C4-2B (cell line): ENCODE measurements at regions not wholly inside any gene's neighbourhood (a gene's known extent, or its start where the extent isn't known, plus 50 kb on each side); places are given as distances from the start of the nearest gene placed in this dataset.
"Not testable (repeated sequence)": the region's sequence is repeated elsewhere in the genome, so short reads cannot be mapped to it uniquely, and the experiment has no call there.

ENCODE experiments used
- H3K27ac ChIP-seq: fragments of 450-650 bp; 2 replicates; pipeline ENCODE4 v1.5.1; 2017
- ZFX ChIP-seq: fragments of 450-650 bp; IDR thresholded peaks from 2 replicates; pipeline ENCODE4 v1.6.1; 2017
- TF ChIP-seq, protein P1 (sequence below): fragments of 450-650 bp; conservative IDR thresholded peaks from 2 replicates; pipeline ENCODE4 v1.5.1; 2017; ENCODE audit warnings: mild to moderate bottlenecking

DNA sequence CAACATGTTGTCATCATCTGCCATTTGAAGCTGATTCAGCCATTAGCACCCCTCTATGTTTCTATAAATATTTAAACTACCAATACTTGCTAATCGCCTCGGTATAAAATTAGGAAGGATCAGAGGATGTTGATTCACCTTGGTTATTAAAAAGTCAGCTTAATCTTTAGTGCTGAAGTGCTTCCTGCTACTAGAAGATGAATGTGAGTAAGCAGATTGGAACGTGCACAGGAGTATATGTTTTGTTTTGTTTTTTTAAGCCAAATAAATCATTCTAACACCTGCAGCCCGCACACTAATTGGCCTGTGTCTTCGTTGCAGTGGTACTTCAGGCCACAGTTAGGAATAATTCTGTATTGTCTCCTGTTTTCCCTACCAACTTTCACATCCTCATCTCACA, 485.7 kb downstream of the AJAP1 start:
- TF ChIP-seq ZFX: no peak
- TF ChIP-seq, protein P1, sequence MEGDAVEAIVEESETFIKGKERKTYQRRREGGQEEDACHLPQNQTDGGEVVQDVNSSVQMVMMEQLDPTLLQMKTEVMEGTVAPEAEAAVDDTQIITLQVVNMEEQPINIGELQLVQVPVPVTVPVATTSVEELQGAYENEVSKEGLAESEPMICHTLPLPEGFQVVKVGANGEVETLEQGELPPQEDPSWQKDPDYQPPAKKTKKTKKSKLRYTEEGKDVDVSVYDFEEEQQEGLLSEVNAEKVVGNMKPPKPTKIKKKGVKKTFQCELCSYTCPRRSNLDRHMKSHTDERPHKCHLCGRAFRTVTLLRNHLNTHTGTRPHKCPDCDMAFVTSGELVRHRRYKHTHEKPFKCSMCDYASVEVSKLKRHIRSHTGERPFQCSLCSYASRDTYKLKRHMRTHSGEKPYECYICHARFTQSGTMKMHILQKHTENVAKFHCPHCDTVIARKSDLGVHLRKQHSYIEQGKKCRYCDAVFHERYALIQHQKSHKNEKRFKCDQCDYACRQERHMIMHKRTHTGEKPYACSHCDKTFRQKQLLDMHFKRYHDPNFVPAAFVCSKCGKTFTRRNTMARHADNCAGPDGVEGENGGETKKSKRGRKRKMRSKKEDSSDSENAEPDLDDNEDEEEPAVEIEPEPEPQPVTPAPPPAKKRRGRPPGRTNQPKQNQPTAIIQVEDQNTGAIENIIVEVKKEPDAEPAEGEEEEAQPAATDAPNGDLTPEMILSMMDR: no peak
- no peak overlapping the region for H3K27ac ChIP-seq

- no peak overlapping the region for H3K27ac ChIP-seq
- no peak for TF ChIP-seq ZFX
- TF ChIP-seq, protein P1: no peak
These were observed 475.4 kb downstream of the AJAP1 start for GRCh38 chr1:5129746-5130355.

DNA sequence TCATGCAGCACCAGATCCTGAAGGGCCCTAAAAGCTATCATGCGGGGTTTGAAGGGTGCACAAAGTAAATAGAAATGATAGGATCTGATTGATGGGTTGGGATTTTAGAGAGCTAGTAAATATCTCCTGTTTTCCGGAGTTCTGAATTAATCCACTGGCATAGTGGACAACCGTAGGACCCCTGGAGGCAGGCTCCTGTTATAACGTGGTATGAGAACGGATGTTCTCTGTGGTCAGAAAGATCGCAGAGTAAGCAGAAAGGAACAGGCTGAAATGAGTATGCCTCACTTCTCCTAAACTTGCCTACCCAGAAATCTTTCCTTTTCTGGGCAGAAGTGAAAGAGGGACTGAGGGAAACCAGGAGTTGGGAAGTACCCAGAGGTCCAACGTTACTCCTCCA, 470.8 kb downstream of the AJAP1 start:
- TF ChIP-seq, protein P1: no peak
- no peak for TF ChIP-seq ZFX
- H3K27ac ChIP-seq: no peak overlapping the region

DNA sequence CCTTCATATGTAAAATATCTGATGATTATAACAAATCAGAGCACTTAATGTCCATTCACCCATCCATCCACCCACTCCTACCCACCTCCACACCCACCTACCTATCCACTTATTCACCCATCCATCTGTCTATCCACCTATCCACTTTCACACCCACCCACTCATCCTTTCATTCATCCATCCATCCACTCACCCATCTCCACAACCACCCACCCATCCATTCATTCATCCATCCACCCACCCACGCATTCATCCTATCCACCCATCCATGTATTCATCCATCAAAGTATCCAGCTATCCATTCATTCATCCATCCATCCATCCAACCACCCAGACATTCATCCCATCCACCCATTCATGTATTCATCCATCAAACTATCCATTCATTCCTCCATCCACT, 466.1 kb downstream of the AJAP1 start:
- H3K27ac ChIP-seq: no peak overlapping the region
- no peak for TF ChIP-seq ZFX
- TF ChIP-seq, protein P1: no peak

DNA sequence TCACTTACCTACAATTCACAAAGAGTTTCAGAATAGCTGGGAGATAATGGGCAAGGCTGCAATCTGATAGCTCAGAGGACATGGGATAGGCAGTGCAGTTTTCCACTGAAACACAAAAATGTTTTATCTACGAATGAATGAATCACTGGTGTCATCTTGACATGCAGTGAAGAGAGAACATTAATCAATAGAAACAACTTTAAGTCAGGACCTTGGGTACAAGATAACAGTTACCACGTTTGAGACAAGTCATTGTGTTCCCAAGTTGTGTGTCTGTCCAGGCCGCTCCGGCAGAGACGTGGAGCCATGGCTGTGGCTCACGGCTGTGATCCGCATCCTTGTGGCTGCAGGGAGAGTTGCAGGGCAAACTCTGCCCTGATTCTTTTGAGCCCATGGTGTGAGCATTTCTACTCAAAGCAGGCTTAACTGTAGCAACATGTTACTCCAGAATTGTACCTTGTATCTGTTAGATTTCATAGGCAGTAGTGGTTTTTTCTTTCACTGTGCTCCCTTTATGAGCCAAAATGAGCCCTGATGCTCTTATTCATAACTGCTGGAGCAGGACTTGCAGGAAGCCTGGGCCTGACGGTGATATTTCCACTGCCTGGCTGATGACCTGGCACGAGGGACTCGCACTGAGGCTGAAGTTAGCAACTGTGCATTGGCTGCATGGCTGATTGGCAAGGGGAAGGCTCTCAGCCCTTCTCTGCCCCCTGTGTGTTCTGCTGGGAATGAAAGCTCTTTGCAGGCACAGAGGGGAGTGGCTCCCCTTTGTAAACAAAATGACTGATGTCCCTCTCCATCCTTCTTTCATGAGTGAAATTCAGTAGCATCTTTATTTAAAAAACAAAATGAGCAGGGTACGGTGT, 465.2 kb downstream of the AJAP1 start:
- no peak overlapping the region for H3K27ac ChIP-seq
- TF ChIP-seq, protein P1: peak; percentile 50
- no peak for TF ChIP-seq ZFX

DNA sequence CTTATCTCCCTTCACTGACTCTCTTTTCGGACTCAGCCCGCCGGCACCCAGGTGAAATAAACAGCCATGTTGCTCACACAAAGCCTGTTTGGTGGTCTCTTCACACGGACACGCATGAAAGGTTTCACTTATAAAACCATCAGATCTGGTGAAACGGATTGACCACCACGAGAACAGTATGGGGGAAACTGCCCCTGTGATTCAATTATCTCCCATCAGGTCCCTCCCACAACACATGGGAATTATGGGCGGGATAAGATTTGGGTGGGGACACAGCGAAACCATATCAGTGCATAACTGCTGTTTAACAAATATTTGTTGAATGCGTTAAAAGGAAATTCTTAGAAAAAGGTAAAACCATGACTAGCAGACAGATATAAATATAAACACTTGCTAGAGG, 464.4 kb downstream of the AJAP1 start:
- H3K27ac ChIP-seq: not testable (repeated sequence)

- not testable (repeated sequence) for H3K27ac ChIP-seq
These were observed 463.9 kb downstream of the AJAP1 start for GRCh38 chr1:5118292-5118691.

GRCh38 chr1:5111581-5111980, 457.2 kb downstream of the AJAP1 start:
- no peak for TF ChIP-seq ZFX
- TF ChIP-seq, protein P1: no peak
- no peak overlapping the region for H3K27ac ChIP-seq
